Ovary (tissue), 3 donors: ENCODE measurements at regions not wholly inside any gene's neighbourhood (a gene's known extent, or its start where the extent isn't known, plus 50 kb on each side); places are given as distances from the start of the nearest gene placed in this dataset.

ENCODE experiments used
- CTCF ChIP-seq, 3 donors: fragments of 450-650 bp in 2 of 3; fragments of 200-600 bp in 1 of 3; IDR thresholded peaks; one replicate each; pipeline versions ENCODE4 v1.5.1 to v1.8.0; 2016 to 2022; ENCODE audit warnings: antibody characterized with exemption in 3 of 3, mild to moderate bottlenecking in 1 of 3
- EP300 ChIP-seq: sonication (generic); formaldehyde crosslinking; IDR thresholded peaks from one replicate; pipeline ENCODE4 v1.6.1; 2017; ENCODE audit warnings: antibody characterized with exemption
- donor health status: DM: no; HTN: no; CAD: no.

GRCh38 chr10:52631648-52632047 lies 140.9 kb downstream of the MBL2 start:
- TF ChIP-seq CTCF (IDR thresholded peaks at IDR 0.05) (no peak), EP300 (no peak)
